Stimulated activated CD8-positive, alpha-beta memory T cell treated with anti-CD3 and anti-CD28 coated beads, Interleukin-4, amount 100 ng/mL, for 48 hours (primary cell): ENCODE measurements at regions not wholly inside any gene's neighbourhood (a gene's known extent, or its start where the extent isn't known, plus 50 kb on each side); places are given as distances from the start of the nearest gene placed in this dataset.
"Not testable (repeated sequence)": the region's sequence is repeated elsewhere in the genome, so short reads cannot be mapped to it uniquely, and the experiment has no call there.

Experiments used
- DNase-seq: peaks from one replicate; pipeline ENCODE4 v3.0.0-alpha.2; 2020

DNA sequence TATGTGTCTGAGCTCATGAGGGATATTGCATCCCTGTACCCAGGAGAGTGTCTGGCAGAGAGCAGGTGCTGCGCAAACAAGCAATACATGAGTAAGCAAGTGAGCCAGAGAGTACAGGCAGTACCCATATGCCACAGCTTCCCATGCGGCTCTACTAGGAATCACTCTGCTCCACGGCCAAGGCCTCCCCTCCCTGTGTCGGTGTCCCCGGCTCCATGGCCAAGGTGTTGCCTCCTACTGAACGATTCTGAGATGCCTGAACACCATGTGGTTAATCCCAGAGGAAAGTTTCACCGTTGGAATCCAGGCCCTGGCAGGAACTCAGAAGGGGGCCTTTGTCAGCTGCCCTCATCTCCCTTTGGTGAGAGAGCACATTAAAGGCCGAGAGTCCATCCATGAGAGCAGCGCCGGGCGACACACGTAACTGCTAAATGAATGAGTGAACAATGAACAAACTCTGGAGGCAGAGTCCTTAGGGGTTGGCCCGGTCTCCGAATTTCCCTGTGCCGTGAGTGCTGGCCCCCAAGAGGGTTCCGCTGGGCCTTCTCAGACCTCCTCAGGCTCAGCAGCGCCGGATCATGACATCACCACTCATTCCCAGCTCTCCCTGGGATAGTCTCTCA, 136.0 kb upstream of the FAM20C start:
- DNase-seq: no peak

DNA sequence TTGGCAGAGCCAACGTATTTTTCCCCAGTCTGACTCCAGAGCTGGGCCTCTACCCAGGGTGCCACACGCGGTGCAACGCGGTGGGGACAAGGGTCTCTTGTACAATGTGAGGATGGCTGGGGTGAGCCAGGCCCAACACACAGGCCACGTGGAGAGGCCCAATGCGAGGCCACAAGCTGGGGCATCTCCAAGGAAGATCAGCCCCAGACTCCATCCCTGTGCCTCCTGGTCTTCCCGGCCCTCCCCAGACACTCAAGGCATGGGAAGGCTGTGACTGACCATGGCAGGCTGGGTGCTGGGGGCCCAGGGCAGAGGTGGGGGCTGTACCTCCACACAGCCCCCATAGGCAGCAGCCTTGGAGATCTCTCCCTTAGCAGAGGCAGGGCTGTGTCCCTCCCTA, 135.3 kb upstream of the FAM20C start:
- no peak for DNase-seq

DNA sequence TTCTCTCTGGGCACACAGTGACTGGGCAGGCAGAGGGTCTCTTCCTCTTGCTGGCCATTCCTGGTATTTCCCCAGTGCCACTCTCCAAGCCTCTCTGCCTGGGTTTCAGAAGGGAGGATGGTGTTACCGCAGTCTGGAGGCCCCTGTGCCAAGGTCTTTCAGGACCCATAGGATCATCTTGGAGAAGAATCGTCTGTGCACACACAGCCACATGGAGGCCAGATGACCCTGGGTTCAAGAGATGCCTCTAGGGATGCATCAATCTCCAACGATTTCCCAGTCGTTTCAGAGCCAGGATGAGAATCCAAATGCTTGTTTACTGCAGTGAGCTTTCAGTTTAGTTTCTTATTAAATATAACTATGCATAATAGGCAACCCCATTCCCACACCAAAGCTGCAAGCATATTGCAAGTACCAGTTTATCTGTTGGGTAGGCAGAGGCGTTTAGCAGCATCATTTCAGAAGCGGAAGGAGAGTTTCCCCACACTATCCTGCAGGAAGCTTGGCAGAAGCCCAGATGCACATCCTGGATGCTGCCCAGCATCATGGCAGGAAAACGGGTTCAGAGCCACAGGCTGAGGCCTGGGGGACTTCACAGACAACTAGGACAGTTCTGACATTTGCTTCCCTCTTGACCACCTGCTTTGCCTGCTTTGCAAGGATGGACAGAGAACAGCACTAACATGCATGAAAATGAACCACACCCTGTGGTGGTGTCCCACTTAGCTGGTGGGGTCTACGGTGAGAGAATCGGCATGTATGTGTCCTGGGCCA, 134.7 kb upstream of the FAM20C start:
- no peak for DNase-seq

DNA sequence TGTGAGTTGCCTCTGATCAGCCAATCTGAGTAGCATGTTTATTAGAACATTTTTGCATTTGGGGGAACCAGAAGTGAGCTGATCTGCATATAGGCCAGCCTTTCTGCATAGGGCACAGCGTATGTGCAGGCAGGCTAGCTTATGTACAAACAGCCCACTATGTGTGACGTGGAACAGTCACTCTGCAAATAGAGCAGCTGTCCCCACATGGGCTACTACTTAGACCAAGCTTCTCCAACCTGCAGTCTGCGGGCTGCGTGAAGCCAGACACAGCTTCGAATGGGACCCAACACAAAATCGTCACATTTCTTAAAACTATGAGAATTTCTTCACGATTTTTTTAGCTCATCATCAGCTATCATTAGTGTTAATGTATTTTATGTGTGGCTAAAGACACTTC, 134.1 kb upstream of the FAM20C start:
- DNase-seq: no peak

DNA sequence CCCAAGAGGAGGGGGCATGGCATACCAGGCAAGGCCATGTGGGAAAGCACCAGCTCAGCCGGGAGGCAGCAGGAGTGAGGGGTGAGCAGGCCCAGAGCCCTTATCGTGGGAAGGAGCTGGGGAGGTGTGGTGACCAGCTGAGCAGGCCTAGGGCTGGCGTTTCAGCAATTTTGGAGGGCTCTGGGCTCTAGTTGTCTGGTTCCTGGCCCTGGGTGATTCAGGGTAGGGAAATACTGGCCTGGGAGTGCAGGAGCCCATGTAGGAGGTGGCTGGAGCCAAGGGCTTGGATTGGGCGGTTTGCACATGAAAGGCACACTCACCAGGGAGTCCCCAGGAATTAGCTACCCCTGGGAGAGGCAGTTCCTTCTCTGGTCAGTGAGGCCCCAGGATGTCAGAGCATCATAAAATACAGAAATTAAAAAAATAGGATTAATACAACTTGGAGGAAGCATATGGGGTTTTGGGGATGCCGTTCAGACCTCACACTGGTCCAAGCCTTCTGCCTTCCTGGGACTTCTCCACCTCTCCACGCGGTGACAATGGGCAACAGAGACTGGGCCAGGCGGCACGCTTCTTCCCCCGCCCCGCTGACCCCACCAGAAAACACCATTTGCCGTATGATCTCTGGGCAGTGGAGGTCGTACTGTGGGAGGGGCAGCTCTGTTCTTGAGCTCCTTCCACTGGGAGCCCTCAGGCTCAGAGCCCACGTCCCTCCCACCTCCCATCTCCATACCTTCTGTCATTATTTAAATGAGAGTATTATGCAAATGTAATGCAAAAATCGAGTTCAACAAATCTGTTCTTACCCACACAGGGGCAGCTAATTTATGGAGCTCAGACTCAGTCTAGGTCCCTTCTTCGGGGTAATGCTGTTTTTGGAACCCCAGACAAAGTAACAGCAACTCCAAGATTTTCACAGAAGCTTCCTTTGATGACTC, 133.0 kb upstream of the FAM20C start:
- no peak for DNase-seq

DNA sequence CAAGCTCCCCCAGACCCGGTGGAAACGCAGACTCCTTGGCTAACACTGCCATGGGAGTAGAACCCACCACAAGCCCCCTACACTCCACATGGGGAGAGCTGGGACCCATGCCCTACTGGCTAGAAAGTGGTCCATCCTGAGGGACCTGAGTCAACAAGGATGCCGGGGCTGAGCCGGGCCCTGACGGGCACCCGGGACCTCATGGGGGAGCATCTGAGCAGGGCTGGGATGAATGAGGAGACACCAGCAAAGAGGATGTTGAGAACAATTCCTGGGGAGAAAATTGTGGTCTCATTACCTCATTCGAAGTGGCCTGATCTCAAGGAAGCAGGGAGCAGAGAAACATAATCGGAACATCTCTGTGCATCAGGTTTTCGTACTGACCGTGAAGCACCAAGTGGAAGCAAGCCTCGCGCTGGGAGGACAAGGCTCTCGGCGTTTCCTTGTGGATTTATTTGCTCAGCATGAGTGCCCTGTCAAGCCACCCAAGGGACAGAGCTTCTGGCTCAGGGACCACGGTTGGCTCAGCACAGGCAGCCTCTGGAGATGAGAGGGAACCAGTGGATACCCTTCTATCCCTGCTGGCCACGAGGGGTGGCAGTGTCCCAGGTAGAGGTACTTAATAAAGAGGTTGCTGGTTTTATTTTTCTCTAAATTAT, 132.2 kb upstream of the FAM20C start:
- no peak for DNase-seq

DNA sequence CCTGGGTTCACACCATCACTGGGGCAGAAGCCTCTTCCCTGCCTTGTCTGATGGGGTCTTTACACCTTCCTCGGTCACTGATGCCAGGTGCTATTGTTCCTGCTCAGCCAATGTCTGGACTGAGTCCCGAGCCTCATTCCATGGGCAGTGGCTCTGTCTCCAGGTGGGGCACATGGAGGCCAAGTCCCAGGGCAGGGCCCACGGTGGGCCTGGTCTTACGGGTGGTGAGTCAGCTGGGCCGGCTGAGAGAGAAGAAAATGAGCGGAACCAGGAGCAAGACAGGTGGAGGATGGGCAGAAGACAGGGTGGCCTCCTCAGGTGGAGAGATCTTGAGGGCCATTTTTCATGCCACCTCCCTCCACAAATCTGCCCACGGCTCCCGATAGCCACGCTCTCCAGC, 131.7 kb upstream of the FAM20C start:
- DNase-seq: no peak

DNA sequence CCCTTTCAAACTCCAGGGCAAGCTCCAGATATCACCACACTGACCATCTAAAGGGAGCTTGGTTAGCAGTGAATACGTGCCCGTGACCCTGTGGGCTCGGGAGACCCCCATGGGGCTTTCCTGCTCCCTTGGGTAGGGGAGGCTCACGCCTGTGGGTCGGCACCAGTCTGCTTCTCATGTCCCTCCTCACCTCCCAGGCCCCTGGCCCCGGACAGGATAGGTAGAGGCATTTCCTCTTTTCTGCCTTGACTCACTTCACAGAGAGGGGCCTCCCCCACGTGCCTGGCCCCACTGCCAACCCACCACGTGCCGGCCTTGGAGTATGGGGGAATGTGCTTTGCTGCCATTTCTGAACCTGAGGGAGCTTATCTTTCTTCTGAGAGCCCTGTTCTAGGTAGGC, 131.3 kb upstream of the FAM20C start:
- no peak for DNase-seq

DNA sequence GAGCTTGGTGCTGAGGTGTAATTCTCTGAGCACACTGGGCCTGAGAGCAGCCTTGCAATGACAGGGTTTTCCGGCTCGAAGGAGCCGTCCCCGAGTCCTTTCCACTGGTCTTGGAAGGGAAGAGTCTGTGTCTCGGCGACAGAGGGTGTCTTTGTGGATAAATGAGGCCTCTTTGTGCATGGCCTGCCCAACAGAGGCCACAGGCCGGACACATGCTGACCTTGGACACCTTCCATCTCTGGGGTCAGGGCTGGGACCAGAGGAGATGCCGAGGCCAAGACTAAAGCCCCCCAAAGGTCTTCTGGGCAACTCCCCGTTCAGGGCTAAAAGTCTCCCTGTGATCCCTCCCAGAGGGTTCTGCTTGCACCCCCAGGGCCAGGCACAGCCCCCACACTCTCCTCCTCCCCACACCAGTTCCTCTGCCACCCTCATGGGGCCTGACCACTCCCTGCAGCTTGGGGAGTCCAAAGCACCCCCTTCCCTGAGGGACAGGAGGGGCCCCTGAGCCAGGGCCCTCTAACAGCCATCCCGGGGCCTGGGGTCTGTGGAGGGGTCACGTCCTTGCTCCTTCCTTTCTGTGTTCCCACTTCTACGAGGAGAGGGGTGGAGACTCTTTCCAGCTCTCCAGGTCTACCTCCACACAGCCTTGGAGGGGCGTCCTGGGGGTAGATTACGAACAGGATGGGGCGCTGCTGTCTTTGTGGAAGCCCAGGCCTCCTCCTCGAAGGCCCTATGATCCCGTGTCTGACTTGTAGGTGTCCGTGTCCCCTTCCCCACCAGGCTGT, 130.6 kb upstream of the FAM20C start:
- DNase-seq: no peak

DNA sequence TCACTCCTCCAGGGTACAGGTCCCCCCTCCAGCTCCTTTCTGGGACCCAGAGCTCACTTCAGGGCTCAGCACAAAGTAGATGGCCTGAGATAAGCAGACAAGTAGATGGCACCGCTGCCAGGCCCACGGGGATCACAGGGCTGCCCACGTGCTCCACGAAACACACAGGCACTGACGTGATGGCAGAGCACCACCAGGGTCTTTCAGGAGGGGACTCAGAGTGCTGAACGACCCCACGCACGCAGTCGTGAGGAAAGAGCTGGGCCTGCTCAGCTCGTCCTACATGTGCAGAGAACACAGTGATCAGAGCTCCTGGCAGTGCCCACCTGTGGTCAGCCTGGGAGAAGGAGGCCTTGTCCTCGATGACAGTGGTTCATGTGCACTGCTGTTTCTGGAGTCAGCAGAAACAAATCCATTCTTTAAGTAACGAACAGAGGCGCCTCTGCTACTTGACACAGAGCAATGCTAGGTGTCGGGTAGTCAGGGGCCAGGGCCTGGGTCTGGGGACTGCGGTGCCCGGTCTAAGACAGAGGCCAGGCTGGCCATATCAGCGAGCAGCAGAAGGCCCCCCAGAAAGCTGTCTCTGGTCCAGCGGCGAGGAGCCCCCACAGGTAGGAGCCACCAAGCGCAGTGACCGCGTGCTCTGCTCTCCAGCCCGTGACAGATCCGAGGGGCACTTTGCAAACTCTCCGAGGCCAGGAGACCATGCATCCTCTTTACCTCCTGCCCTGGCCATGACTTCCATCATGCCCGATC, 129.8 kb upstream of the FAM20C start:
- no peak for DNase-seq

DNA sequence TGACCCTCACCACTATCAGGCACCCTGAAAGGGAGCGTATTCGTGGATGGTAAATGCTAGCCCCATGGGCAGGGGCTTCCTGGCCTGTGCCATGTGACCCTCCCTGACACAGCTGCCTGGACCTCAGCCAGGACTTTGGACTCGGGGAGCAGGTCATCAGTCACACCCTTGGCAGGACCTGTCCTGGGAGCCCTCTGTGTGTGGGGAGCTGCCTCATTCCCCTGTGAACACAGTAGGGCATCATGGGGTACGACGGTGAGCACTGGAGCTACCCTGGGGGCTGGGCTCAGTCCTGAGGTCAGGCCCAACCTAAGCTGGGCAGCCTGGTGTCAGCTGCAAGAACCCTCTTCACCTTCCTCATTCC, 129.3 kb upstream of the FAM20C start:
- no peak for DNase-seq

DNA sequence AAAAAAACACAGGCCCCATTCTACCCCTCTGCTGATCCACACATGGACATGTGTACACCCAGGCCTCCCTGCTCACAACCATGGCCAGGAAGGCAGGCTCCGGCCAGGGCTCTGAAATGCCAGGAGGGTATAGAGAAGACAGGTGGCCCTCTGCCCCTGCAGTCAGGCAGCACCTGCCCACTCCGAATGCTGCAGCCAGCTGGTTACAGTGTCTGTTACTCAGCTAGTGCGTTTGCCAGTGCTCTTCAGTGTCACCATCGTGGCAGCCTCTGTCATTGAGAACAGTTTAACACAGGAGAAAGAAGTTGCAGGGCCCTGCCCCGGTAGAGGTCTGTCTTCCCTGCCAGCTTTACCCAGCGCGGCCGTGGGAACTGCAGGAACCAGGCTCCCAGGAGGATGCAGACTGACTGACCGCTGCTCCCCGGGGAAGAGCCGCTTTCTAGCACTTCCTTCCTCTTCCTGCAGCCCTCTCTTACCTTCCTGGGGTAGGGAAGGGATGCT, 128.8 kb upstream of the FAM20C start:
- no peak for DNase-seq

DNA sequence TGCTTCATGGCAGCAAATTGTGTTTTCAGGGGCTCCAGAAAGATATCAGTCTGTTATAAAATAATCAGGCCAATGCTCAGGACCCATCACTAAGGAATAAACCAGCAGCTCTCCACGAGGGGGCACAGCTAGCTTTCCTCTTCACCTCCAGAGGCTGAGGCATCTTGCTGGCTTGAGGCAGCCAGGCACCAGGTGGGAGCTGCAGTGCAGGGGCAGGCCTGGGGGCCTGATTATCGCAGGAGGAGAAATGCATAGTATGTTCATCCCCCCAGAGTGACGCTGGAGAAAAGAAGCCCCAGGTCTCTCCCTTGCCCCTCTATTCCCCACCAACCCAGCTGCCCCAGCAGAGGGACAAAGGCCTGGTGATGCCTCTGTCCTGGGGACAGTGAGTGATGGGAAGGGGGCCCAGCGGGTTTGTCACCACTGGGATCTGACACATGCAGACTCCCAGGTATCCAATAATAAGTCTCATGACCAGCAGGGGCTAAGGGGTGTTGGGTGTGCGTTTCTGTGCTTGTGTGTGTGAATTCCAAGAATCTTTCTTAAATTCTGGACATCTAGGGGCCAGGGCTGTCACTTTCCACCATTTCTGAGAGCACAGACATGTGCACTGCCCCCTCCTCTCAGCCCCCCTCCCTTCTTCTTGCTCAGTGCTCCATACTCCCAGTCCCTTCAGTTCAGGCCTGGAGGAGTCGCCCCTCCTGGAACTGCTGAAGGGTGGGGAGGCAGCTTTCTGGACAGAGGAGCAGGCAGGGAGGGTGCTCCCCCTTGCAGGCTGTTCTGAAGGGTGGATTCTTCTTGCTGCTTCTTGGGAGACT, 128.1 kb upstream of the FAM20C start:
- DNase-seq: no peak

DNA sequence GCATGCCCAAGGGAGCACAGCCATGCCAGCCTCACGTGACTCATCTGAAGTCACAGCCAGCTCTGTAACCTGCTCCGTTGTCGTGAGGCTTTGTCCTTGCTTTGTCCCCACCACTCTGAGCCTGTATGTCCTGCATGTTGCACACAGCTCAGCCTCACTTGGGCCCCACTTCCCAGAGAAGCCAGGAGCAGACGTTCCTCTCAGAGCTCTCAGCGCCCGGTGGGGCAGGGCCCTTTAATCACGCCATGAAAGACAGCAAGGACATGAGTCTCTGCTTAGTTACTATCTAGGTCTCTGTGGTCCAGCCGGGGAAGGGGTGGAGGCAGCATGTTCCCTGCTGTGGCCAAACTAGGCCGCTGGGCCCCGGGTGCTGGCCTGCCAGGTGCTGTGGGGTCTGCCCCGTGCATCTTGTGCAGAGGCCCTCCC, 127.4 kb upstream of the FAM20C start:
- DNase-seq: no peak

DNA sequence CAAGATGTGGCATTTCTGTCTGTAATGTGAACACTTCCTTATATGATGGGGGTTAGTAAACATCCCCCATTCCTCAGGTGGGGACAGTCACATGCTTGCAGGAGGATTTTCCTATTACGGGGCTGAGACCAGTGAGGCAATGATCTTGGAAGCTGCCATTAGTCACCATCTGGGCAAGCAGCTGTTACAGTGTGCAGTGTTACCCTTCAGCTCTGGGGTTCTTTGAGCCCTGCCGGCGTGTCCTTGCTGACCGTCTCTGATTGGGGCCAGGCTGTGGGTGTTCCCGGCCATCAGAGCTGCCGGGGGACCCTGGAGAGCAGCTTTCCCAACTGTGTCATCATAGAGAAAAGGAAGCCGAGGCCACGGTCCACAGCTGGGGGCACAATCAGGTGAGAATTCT, 126.8 kb upstream of the FAM20C start:
- no peak for DNase-seq

DNA sequence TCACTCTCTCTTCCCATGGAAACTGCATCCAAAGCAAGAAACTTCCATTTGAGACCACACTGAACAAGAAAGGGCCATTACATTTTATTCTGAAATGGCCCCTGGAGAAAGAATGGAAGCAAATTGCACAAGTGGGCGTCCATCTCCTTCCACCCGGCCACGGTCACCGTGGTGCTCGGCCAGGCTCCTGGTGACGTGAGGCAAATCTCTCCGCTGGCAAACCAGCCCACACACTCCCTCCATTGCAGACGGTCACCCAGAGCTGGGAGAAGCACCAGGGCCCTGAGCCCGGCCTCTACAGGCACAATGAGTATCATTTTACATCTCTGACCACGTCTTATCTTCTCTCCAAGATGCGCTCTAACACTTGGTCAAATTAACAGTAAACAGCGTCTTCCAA, 126.1 kb upstream of the FAM20C start:
- DNase-seq: no peak

DNA sequence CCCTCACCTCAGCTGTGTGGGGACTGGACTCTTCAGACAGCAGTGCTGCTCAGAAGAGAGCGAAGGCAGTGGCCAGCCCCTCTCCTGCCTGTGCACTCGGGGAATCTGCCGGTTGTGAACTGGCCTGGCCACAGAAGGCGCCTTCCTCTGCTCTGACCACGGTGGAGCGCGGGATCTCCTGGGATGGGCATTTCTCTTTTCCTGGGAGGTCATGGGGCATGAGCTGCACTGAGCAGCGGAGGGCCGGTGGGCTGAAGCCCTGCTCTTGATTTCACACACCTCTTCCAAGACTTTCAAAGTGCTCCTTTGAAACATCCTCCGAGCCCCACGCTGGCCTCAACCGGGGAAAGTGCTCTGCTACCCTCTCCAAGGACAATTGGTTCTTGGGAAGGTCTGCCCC, 125.6 kb upstream of the FAM20C start:
- DNase-seq: no peak

DNA sequence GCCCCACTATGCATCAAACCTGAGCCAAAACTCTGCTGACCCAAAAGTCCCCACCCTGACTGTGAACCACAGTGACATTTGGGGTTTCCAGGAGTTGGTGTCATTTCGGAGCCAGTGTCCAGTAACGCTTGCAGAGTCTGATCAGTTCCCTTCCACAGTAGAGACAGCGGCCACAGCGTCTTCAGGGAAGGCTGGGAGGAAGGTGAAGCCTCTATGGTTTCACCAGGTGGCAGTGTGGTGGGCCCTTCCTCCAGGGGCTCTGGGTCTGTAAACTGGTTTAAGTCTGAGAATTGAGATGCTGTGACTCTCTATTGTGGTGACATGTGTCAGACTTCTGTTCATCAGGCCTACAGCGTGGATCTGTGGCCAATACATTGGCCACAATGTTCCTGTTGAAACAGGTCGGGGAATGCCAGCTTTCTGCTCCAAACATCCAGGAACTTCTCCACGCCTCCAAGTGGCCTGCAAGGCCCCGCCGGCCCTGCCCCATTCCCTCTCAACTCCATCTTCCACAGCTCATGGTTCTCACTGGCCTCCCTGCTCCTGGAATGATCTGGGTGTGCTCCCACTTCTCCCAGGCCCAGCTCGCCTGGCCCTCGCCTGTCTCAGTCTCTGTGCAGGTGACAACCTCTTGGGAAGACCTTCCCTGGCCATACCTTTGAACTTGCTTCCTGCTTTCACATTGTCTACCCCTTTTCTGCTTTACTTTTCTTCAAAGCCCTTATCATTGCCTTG, 124.5 kb upstream of the FAM20C start:
- DNase-seq: no peak

DNA sequence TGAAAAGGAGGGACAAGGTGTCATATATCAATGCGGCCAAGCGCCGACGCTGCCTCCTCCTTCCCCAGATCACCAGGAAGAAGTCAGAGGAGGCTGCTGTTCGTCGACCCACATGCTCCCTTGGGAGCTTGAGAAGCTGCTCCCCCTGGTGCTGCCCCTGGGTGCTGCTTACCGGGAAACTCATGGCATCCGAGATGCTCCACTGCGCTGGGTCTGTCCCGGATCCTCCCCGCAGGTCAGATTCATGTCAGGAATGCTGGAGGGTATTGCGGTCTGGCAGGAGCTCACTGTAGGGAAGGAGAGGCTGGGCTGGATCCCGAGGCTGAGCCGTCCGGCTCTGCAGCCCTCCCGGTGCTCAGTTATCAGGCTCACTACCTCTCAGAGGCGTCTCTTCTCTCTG, 123.7 kb upstream of the FAM20C start:
- no peak for DNase-seq

DNA sequence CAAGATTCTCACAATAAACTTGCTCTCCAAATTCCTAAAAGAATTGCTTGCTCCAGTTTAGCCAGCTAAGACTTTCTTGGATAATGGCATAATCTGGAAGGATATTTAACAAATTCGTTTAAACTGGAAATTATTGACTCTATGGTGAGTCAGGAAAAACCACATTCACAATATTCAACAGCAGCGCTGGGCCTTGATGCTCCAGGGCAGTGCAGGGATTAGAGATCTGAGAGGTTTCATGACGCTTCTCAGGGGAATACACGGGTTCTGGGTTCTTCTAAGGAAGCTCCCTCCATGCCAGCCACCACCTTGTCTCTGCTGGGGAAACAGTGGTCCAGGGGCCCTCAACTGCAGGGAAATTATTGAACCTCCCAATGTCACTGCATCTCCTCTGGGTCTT, 123.3 kb upstream of the FAM20C start:
- DNase-seq: not testable (repeated sequence)
